Breast epithelium (tissue), 4 donors: ENCODE measurements at regions not wholly inside any gene's neighbourhood (a gene's known extent, or its start where the extent isn't known, plus 50 kb on each side); places are given as distances from the start of the nearest gene placed in this dataset.

Experiments
- DNase-seq, 2 donors: peaks; one replicate each; pipeline ENCODE4 v3.0.0-alpha.2; 2019; ENCODE audit warnings: low spot score in 2 of 2
- H3K27ac ChIP-seq, 2 donors: fragments of 200-600 bp; sonication (generic) in 1 of 2; one replicate each; pipeline ENCODE4 v1.5.1; 2016 to 2019; ENCODE audit warnings: mild to moderate bottlenecking in 1 of 2
- H3K27me3 ChIP-seq, 2 donors: fragments of 200-600 bp; sonication (generic) in 1 of 2; one replicate each; pipeline versions ENCODE4 v1.5.1 to v1.6.0; 2017 to 2019; ENCODE audit warnings: control low read depth in 1 of 2, mild to moderate bottlenecking in 1 of 2
- H3K36me3 ChIP-seq: fragments of 200-600 bp; one replicate; pipeline ENCODE4 v1.5.1; 2019
- H3K4me1 ChIP-seq, 2 donors: fragments of 200-600 bp; sonication (generic); one replicate each; pipeline ENCODE4 v1.5.1; 2016 to 2019; ENCODE audit warnings: control low read depth in 1 of 2
- H3K4me3 ChIP-seq, 3 donors: fragments of 200-600 bp; sonication (generic); 1 replicate in 2 of 3; 2 replicates in 1 of 3; pipeline ENCODE4 v1.5.1; 2016 to 2019; ENCODE audit warnings: mild to moderate bottlenecking in 3 of 3, moderate library complexity in 2 of 3
- H3K9me3 ChIP-seq, 2 donors: fragments of 200-600 bp; sonication (generic) in 1 of 2; one replicate each; pipeline ENCODE4 v1.5.1; 2016 to 2019; ENCODE audit warnings: control low read depth in 1 of 2
- POLR2A ChIP-seq: fragments of 450-650 bp; IDR thresholded peaks from one replicate; pipeline ENCODE4 v1.6.1; 2016; ENCODE audit warnings: antibody characterized with exemption, mild to moderate bottlenecking, moderate library complexity
- POLR2AphosphoS5 ChIP-seq, 3 donors: sonication (generic); formaldehyde crosslinking; IDR thresholded peaks; one replicate each; pipeline ENCODE4 v1.6.1; 2017; ENCODE audit warnings: antibody characterized with exemption in 3 of 3
- intact Hi-C: fragments of 100-400 bp; cut with DNase I; formaldehyde crosslinking; loops from one replicate; pipeline ENCODE4 v1.15.1; 2023; ENCODE audit warnings: low total_unique reads
- TF ChIP-seq, protein P1 (sequence below), 3 donors: fragments of 450-650 bp; IDR thresholded peaks; one replicate each; pipeline ENCODE4 v1.5.1; 2016 to 2017; ENCODE audit warnings: antibody characterized with exemption in 3 of 3, mild to moderate bottlenecking in 3 of 3, moderate library complexity in 3 of 3

DNA sequence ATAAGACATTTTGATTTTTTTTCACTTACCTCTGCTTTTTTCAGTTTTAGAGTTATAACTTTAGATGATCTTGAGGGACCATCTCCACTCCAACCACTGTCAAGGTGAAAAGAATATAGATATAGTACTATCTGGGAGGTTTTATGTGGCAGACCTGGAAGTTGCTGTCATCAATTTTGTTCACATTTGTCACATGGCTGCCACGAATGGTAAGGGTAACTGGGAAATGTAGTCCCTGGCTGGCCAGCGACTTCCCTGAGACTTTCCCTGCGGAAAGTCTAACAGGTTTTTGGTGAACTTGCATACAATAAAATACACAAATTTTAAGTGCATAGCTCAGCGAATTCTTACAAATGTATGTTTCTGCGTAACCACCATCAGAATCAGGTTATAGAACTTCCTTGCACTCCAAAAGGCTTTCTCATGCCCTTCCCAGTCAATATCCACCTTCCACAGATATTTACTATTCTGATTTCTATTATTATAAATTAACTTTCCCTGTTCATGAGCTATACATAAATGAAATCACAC is 121.5 kb downstream of the MAT2B start:
- no peak for DNase-seq
- Histone ChIP-seq H3K36me3 (no peaks in the 10 kb centered on the region), H3K27ac (no peak overlapping the region), H3K4me3 (no peak overlapping the region), H3K4me1 (no peaks in the 10 kb centered on the region), H3K9me3 (no peaks in the 10 kb centered on the region), H3K27me3 (no peaks in the 10 kb centered on the region)
- TF ChIP-seq POLR2AphosphoS5 (IDR thresholded peaks at IDR 0.05) (no peak), POLR2A (no peak)
- TF ChIP-seq, protein P1, sequence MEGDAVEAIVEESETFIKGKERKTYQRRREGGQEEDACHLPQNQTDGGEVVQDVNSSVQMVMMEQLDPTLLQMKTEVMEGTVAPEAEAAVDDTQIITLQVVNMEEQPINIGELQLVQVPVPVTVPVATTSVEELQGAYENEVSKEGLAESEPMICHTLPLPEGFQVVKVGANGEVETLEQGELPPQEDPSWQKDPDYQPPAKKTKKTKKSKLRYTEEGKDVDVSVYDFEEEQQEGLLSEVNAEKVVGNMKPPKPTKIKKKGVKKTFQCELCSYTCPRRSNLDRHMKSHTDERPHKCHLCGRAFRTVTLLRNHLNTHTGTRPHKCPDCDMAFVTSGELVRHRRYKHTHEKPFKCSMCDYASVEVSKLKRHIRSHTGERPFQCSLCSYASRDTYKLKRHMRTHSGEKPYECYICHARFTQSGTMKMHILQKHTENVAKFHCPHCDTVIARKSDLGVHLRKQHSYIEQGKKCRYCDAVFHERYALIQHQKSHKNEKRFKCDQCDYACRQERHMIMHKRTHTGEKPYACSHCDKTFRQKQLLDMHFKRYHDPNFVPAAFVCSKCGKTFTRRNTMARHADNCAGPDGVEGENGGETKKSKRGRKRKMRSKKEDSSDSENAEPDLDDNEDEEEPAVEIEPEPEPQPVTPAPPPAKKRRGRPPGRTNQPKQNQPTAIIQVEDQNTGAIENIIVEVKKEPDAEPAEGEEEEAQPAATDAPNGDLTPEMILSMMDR (IDR thresholded peaks at IDR 0.05) = no peak
- intact Hi-C loops = no loop called here

GRCh38 chr5:163631856-163632255 is 126.4 kb downstream of the MAT2B start:
- Histone ChIP-seq H3K4me1 (no peaks in the 10 kb centered on the region), H3K36me3 (no peaks in the 10 kb centered on the region), H3K27ac (no peak overlapping the region), H3K27me3 (no peaks in the 10 kb centered on the region), H3K4me3 (no peak overlapping the region), H3K9me3 (no peaks in the 10 kb centered on the region)
- no peak for TF ChIP-seq POLR2A
- TF ChIP-seq, protein P1 (IDR thresholded peaks at IDR 0.05) = no peak
- TF ChIP-seq POLR2AphosphoS5 (IDR thresholded peaks at IDR 0.05) = no peak
- peak in 1 of 2 donors; percentile 22 for DNase-seq
- intact Hi-C loops = no loop called here

DNA sequence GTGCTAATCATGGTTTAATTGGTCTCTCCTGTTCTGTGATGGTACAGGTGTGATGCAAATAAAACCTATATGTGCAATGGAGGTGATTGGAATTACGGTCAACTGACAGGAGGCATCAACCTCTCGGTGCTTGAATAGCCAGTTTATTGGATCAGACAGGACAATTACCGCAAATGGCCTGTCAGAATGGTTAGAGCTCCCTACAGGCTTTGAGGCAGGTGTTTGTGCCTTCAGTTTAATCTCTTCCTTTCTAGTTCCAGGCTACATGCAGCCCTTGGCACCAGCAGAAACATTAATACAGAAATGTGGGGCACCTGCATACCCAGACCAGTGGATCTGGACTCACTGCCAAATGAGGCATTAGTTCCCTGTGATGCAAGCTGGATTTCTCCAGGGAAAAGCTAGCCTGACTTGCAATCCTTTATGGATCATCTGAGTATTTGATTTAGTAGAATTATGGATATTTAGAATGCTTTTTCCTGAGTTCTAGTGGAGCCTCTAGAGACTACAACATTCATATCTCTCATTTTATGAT is 128.6 kb downstream of the MAT2B start:
- intact Hi-C loops = no loop called here
- H3K27me3 ChIP-seq = no peaks in the 10 kb centered on the region
- DNase-seq = peak in 1 of 2 donors; percentile 40
- H3K9me3 ChIP-seq = no peaks in the 10 kb centered on the region
- no peak overlapping the region for H3K4me3 ChIP-seq
- H3K4me1 ChIP-seq = no peaks in the 10 kb centered on the region
- H3K36me3 ChIP-seq = no peaks in the 10 kb centered on the region
- no peak overlapping the region for H3K27ac ChIP-seq
- no peak for TF ChIP-seq POLR2A
- no peak for TF ChIP-seq POLR2AphosphoS5 (IDR thresholded peaks at IDR 0.05)
- TF ChIP-seq, protein P1 (IDR thresholded peaks at IDR 0.05) = no peak

- Histone ChIP-seq H3K36me3 (no peaks in the 10 kb centered on the region), H3K4me3 (no peak overlapping the region), H3K4me1 (no peaks in the 10 kb centered on the region), H3K9me3 (no peaks in the 10 kb centered on the region), H3K27ac (no peak overlapping the region), H3K27me3 (no peaks in the 10 kb centered on the region)
- TF ChIP-seq, protein P1 (IDR thresholded peaks at IDR 0.05) = no peak
- no peak for TF ChIP-seq POLR2A
- intact Hi-C loops = no loop called here
- DNase-seq = no peak
Observed at GRCh38 chr5:163635631-163636030, 130.2 kb downstream of the MAT2B start.

- Histone ChIP-seq H3K27ac (no peak overlapping the region), H3K4me3 (no peak overlapping the region), H3K4me1 (no peaks in the 10 kb centered on the region), H3K36me3 (no peaks in the 10 kb centered on the region), H3K9me3 (no peaks in the 10 kb centered on the region), H3K27me3 (no peaks in the 10 kb centered on the region)
- intact Hi-C loops = no loop called here
- DNase-seq = no peak
- TF ChIP-seq POLR2A (no peak), POLR2AphosphoS5 (IDR thresholded peaks at IDR 0.05) (no peak)
- TF ChIP-seq, protein P1 (IDR thresholded peaks at IDR 0.05) = no peak
Observed at GRCh38 chr5:163642904-163643303, 137.5 kb downstream of the MAT2B start.
